ENCODE measurements at regions not wholly inside any gene's neighbourhood (a gene's known extent, or its start where the extent isn't known, plus 50 kb on each side); places are given as distances from the start of the nearest gene placed in this dataset.

DNA sequence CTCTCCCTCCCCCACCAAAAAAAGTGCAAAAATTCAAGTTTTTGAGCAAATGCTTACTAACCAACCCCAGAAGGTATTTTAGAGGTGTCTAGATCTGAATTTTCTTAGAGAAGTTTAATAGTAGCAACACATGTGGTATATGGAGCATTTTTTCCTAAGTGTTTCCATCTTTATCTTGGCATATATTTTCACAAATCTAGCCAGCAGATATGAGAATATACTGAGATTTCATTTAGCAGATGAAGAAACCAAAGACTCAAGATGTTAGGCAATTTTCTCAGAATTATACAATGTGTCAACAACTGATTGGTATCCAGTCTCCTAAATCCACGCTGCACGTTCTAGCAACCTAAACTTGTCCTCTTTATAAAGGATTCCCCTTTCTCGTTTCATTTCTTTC is 245.5 kb upstream of the CXXC4 start:
- H3K4me2 ChIP-seq (ENCODE audit: low read length) = no peak overlapping the region
- H3K9me3 ChIP-seq (ENCODE audit: low read length) = no peaks in the 10 kb centered on the region
- no peak overlapping the region for H3K4me3 ChIP-seq (ENCODE audit: low read depth, low read length, poor library complexity, severe bottlenecking)

DNA sequence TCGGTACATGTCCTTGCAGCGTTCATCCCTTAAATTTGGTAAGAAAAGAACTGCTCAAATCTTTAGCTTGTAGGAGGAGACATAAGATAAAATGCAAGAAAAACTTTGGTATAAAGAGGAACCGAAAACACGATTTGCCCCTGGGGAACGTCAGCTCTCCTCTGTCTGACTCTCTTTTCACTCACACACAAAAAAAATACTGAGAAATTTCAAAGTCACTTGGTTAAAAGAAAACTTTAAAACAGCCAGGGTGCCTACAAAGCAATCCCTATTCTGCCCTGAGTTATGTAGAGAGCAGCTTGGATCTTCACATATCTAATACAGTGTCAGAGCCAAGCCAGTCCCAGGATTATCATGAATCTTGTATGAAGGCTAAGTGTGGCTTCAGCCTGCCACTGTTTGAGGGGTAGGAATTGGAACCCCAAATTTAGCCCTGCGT is 248.5 kb upstream of the CXXC4 start:
- Histone ChIP-seq H3F3A (ENCODE audit: insufficient read depth, low read length) (no peaks in the 10 kb centered on the region), H3K9ac (ENCODE audit: low read length) (peak overlapping the region; percentile 53)

More for the DNA sequence above, 245.5 kb upstream of the CXXC4 start:
- Histone ChIP-seq H2AFZ (ENCODE audit: low read length) (no peak overlapping the region), H3K4me1 (ENCODE audit: insufficient read depth, low read length, severe bottlenecking) (peaks cover 52% of the 10 kb centered on the region), H3K27me3 (ENCODE audit: insufficient read depth, low read length) (no peaks in the 10 kb centered on the region), H3F3A (ENCODE audit: insufficient read depth, low read length) (no peaks in the 10 kb centered on the region), H3K9me2 (ENCODE audit: low read depth, low read length) (no peaks in the 10 kb centered on the region), H4K20me1 (ENCODE audit: insufficient read depth, low read length) (no peaks in the 10 kb centered on the region), H3K27ac (ENCODE audit: low read depth, low read length, poor library complexity, severe bottlenecking) (peak overlapping the region; percentile 95), H3K79me2 (ENCODE audit: insufficient read depth, low read length) (no peaks in the 10 kb centered on the region), H3K9ac (ENCODE audit: low read length) (no peak overlapping the region), H3K36me3 (ENCODE audit: insufficient read depth, low read length) (no peaks in the 10 kb centered on the region)
- no peak for TF ChIP-seq EZH2 (IDR thresholded peaks at IDR 0.05; ENCODE audit: borderline replicate concordance, low read length)
- TF ChIP-seq, protein P1, sequence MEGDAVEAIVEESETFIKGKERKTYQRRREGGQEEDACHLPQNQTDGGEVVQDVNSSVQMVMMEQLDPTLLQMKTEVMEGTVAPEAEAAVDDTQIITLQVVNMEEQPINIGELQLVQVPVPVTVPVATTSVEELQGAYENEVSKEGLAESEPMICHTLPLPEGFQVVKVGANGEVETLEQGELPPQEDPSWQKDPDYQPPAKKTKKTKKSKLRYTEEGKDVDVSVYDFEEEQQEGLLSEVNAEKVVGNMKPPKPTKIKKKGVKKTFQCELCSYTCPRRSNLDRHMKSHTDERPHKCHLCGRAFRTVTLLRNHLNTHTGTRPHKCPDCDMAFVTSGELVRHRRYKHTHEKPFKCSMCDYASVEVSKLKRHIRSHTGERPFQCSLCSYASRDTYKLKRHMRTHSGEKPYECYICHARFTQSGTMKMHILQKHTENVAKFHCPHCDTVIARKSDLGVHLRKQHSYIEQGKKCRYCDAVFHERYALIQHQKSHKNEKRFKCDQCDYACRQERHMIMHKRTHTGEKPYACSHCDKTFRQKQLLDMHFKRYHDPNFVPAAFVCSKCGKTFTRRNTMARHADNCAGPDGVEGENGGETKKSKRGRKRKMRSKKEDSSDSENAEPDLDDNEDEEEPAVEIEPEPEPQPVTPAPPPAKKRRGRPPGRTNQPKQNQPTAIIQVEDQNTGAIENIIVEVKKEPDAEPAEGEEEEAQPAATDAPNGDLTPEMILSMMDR (IDR thresholded peaks at IDR 0.05; ENCODE audit: low read length) = no peak

DNA sequence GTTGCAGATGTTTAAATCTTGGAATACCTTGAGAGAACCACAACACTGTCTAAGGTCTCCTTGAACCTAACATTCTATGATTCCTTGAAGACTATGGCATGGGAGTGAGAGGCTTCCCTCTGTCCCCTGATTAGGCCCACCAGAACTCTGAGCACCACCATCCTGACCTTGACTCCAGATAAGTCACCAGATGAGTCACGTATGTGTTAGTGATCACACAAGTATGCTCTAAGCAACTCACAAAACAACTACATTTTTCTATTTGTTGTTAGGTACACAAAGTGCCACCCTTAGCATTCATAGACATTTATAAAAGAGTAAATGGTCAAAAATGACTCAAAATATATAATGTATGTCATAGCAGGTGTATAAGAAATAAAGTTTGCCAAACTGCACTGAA is 252.9 kb upstream of the CXXC4 start:
- no peaks in the 10 kb centered on the region for H3K9me3 ChIP-seq (ENCODE audit: low read length)
- 0 out of 2 replicates have a peak overlapping the region, but pooled peaks have one; percentile 52 for H2AFZ ChIP-seq (ENCODE audit: low read length)
- H3K4me2 ChIP-seq (ENCODE audit: low read length) = no peak overlapping the region
- peaks cover 64% of the 10 kb centered on the region for H3K4me1 ChIP-seq (ENCODE audit: insufficient read depth, low read length, severe bottlenecking)
- H3K4me3 ChIP-seq (ENCODE audit: low read depth, low read length, poor library complexity, severe bottlenecking) = no peak overlapping the region
- H3K27me3 ChIP-seq (ENCODE audit: insufficient read depth, low read length) = no peaks in the 10 kb centered on the region
- TF ChIP-seq, protein P1 (IDR thresholded peaks at IDR 0.05; ENCODE audit: low read length) = no peak
- TF ChIP-seq EZH2 (IDR thresholded peaks at IDR 0.05; ENCODE audit: borderline replicate concordance, low read length) = no peak
- H3K36me3 ChIP-seq (ENCODE audit: insufficient read depth, low read length) = no peaks in the 10 kb centered on the region
- H3K9ac ChIP-seq (ENCODE audit: low read length) = no peak overlapping the region
- peak overlapping the region; percentile 44 for H3K27ac ChIP-seq (ENCODE audit: low read depth, low read length, poor library complexity, severe bottlenecking)
- H3K9me2 ChIP-seq (ENCODE audit: low read depth, low read length) = no peaks in the 10 kb centered on the region
- no peaks in the 10 kb centered on the region for H3F3A ChIP-seq (ENCODE audit: insufficient read depth, low read length)
- no peaks in the 10 kb centered on the region for H3K79me2 ChIP-seq (ENCODE audit: insufficient read depth, low read length)
- no peaks in the 10 kb centered on the region for H4K20me1 ChIP-seq (ENCODE audit: insufficient read depth, low read length)

More for the DNA sequence above, 248.5 kb upstream of the CXXC4 start:
- Histone ChIP-seq H3K4me3 (ENCODE audit: low read depth, low read length, poor library complexity, severe bottlenecking) (peak overlapping the region; percentile 51), H3K9me2 (ENCODE audit: low read depth, low read length) (no peaks in the 10 kb centered on the region), H3K9me3 (ENCODE audit: low read length) (no peaks in the 10 kb centered on the region), H3K79me2 (ENCODE audit: insufficient read depth, low read length) (no peaks in the 10 kb centered on the region), H3K4me1 (ENCODE audit: insufficient read depth, low read length, severe bottlenecking) (peaks cover 55% of the 10 kb centered on the region), H4K20me1 (ENCODE audit: insufficient read depth, low read length) (no peaks in the 10 kb centered on the region), H2AFZ (ENCODE audit: low read length) (no peak overlapping the region), H3K27ac (ENCODE audit: low read depth, low read length, poor library complexity, severe bottlenecking) (peak overlapping the region; percentile 95), H3K4me2 (ENCODE audit: low read length) (peak overlapping the region; percentile 68), H3K36me3 (ENCODE audit: insufficient read depth, low read length) (no peaks in the 10 kb centered on the region), H3K27me3 (ENCODE audit: insufficient read depth, low read length) (no peaks in the 10 kb centered on the region)
- TF ChIP-seq EZH2 (IDR thresholded peaks at IDR 0.05; ENCODE audit: borderline replicate concordance, low read length) = no peak
- TF ChIP-seq, protein P1 (IDR thresholded peaks at IDR 0.05; ENCODE audit: low read length) = no peak
